Mesothelial cell of epicardium (in vitro differentiated cells): ENCODE measurements at regions not wholly inside any gene's neighbourhood (a gene's known extent, or its start where the extent isn't known, plus 50 kb on each side); places are given as distances from the start of the nearest gene placed in this dataset.

ENCODE experiments used
- DNase-seq, 2 experiments: peaks; one replicate each; pipeline ENCODE4 v3.0.0; 2021; ENCODE audit warnings: low spot score in 2 of 2; ENCODE audit not compliant: unreplicated experiment in 2 of 2
- H3K27ac Mint-ChIP-seq: 2 replicates; pipeline ENCODE4 v1.8.0; 2021; ENCODE audit warnings: mixed read lengths
- H3K27me3 Mint-ChIP-seq: 2 replicates; pipeline ENCODE4 v1.8.0; 2021; ENCODE audit warnings: low read depth, mixed read lengths
- H3K36me3 Mint-ChIP-seq: 2 replicates; pipeline ENCODE4 v1.8.0; 2021; ENCODE audit warnings: mixed read lengths
- H3K4me1 Mint-ChIP-seq: 2 replicates; pipeline ENCODE4 v1.8.0; 2021; ENCODE audit warnings: mixed read lengths
- H3K4me3 Mint-ChIP-seq: 2 replicates; pipeline ENCODE4 v1.8.0; 2021; ENCODE audit warnings: mild to moderate bottlenecking, moderate library complexity, mixed read lengths
- H3K9me3 Mint-ChIP-seq: 2 replicates; pipeline ENCODE4 v1.8.0; 2021; ENCODE audit warnings: mixed read lengths
- TF ChIP-seq, protein P1 (sequence below): fragments of 200-600 bp; sonication (generic); IDR thresholded peaks from one replicate; pipeline ENCODE4 v1.5.0; 2021; ENCODE audit warnings: antibody characterized with exemption; ENCODE audit not compliant: unreplicated experiment

DNA sequence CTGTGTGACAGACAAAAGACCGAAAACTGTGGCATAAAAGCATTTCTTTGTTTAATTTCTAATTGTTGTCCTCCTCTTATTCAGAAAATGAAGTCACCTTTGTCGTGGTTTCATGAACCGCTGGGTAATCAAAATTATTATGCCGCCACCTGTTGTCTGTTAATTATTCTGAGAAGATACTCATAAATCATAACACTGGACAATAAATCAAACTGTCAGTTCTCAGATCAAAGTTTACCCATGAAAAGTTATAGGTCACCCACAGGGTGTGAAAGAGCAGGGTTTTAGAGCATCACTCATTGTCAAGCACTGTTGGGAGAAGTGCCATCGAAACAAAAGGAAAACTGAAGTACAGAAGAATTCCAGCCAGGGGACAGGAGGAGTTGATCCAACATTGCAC lies 474.3 kb downstream of the NR2F2 start:
- DNase-seq, result no peak
- no peaks in the 10 kb centered on the region for H3K36me3 Mint-ChIP-seq
- no peaks in the 10 kb centered on the region for H3K9me3 Mint-ChIP-seq
- no peak overlapping the region for H3K4me3 Mint-ChIP-seq
- H3K27me3 Mint-ChIP-seq, result peaks cover 15% of the 10 kb centered on the region
- TF ChIP-seq, protein P1, sequence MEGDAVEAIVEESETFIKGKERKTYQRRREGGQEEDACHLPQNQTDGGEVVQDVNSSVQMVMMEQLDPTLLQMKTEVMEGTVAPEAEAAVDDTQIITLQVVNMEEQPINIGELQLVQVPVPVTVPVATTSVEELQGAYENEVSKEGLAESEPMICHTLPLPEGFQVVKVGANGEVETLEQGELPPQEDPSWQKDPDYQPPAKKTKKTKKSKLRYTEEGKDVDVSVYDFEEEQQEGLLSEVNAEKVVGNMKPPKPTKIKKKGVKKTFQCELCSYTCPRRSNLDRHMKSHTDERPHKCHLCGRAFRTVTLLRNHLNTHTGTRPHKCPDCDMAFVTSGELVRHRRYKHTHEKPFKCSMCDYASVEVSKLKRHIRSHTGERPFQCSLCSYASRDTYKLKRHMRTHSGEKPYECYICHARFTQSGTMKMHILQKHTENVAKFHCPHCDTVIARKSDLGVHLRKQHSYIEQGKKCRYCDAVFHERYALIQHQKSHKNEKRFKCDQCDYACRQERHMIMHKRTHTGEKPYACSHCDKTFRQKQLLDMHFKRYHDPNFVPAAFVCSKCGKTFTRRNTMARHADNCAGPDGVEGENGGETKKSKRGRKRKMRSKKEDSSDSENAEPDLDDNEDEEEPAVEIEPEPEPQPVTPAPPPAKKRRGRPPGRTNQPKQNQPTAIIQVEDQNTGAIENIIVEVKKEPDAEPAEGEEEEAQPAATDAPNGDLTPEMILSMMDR, result no peak
- H3K4me1 Mint-ChIP-seq, result peaks cover 2% of the 10 kb centered on the region
- no peak overlapping the region for H3K27ac Mint-ChIP-seq

DNA sequence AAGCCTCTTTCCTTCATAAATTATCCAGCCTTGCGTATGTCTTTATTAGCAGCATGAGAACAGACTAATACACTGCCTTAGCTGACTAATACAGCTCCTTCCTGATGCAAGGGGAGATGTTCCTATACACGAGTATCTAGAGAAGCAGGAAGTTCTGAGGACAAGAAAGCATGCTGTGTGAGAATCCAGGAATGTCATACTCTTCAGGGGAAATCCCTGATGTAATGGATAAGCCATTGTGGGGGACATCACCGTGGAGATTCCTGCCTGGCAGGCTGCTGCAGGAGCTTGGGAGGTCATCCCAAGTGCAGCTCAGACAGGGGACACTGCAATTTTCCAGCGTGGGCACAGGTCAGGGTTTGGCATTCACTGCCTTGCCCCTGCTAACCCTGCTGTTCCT lies 476.9 kb downstream of the NR2F2 start:
- H3K27me3 Mint-ChIP-seq, result peaks cover 9% of the 10 kb centered on the region
- no peak overlapping the region for H3K4me3 Mint-ChIP-seq
- no peaks in the 10 kb centered on the region for H3K4me1 Mint-ChIP-seq
- DNase-seq, result no peak
- H3K9me3 Mint-ChIP-seq, result no peaks in the 10 kb centered on the region
- H3K27ac Mint-ChIP-seq, result no peak overlapping the region
- H3K36me3 Mint-ChIP-seq, result no peaks in the 10 kb centered on the region
- TF ChIP-seq, protein P1, result no peak

DNA sequence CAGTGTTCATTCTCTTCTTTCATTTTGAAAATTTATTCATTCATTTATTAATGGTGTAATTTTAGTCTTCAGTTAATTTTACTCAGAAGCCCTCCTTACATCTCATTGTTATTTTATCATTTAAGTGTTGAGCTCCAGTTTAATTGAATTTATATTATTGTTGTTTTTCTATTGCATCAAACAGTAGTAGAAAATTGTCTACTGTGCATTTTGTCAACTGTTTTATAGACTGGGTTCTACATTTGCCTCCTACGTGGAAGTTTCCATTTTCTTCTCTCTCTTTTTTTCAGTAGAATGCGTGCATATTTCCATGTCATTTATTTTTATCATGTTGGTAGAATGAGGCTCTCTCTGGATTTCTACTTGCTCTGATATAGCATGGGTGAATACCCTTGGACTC lies 487.4 kb downstream of the NR2F2 start:
- TF ChIP-seq, protein P1, result no peak

DNA sequence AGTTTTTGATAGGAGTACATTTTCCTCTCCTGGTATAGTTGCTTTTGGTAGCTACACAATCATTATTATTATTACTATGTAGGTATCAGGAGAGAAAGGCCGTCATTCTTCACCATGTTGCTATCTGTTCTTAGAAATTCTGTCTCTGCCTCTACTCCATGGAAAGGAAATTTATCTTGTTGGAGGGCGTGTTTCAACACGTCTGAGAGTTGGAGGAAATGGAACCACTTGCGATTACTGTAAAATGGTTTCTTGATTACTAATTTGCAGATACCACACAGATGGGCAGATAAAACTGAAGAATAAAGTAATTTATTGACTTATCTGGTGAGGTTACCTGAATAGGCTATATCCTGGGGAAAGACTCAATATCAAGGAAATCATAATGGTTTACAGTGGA lies 488.4 kb downstream of the NR2F2 start:
- H3K36me3 Mint-ChIP-seq, result no peaks in the 10 kb centered on the region
- no peak overlapping the region for H3K4me3 Mint-ChIP-seq

More for the DNA sequence above, 487.4 kb downstream of the NR2F2 start:
- no peaks in the 10 kb centered on the region for H3K36me3 Mint-ChIP-seq
- H3K27me3 Mint-ChIP-seq, result peaks cover 7% of the 10 kb centered on the region
- peaks cover 4% of the 10 kb centered on the region for H3K9me3 Mint-ChIP-seq
- H3K4me3 Mint-ChIP-seq, result no peak overlapping the region
- DNase-seq, result no peak
- no peaks in the 10 kb centered on the region for H3K4me1 Mint-ChIP-seq
- no peak overlapping the region for H3K27ac Mint-ChIP-seq

DNA sequence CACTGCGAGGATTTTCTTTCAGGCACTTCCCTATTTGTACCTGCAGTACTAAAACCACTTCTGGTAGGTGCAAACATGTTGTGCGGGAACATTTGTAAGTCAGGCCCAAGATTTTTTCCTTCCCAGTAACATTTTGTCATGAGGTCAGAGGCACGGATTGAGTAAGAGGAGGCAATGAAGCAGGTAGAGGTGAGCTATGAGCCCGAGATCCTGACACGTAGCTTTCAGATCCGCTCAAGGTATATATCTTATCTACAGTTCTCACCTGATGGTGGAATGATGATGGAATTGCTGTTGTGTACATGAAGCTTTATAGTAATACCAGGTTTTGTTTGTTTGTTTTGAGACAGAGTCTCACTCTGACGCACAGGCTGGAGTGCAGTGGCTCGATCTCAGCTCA lies 497.5 kb downstream of the NR2F2 start:
- peaks cover 1% of the 10 kb centered on the region for H3K27me3 Mint-ChIP-seq
- TF ChIP-seq, protein P1, result no peak
- no peak overlapping the region for H3K4me3 Mint-ChIP-seq
- no peaks in the 10 kb centered on the region for H3K36me3 Mint-ChIP-seq
- H3K9me3 Mint-ChIP-seq, result no peaks in the 10 kb centered on the region
- H3K27ac Mint-ChIP-seq, result no peak overlapping the region
- no peaks in the 10 kb centered on the region for H3K4me1 Mint-ChIP-seq
- DNase-seq, result no peak

More for the DNA sequence above, 488.4 kb downstream of the NR2F2 start:
- Mint-ChIP-seq H3K27ac (no peak overlapping the region), H3K9me3 (peaks cover 4% of the 10 kb centered on the region), H3K4me1 (no peaks in the 10 kb centered on the region), H3K27me3 (peaks cover 7% of the 10 kb centered on the region)
- TF ChIP-seq, protein P1, result no peak
- DNase-seq, result no peak
